ENCODE measurements at regions not wholly inside any gene's neighbourhood (a gene's known extent, or its start where the extent isn't known, plus 50 kb on each side); places are given as distances from the start of the nearest gene placed in this dataset.

- DNase-seq: no peak
Observed at GRCh38 chr16:79808731-79809130, 208.2 kb upstream of the MAF start.

- DNase-seq: no peak
Observed at GRCh38 chr16:79806757-79807156, 206.2 kb upstream of the MAF start.

GRCh38 chr16:79805621-79806020 is 205.1 kb upstream of the MAF start:
- DNase-seq: no peak

GRCh38 chr16:79801646-79802045 is 201.1 kb upstream of the MAF start:
- DNase-seq: no peak

GRCh38 chr16:79800016-79800608 is 199.6 kb upstream of the MAF start:
- DNase-seq: no peak

GRCh38 chr16:79798416-79799053 is 198.0 kb upstream of the MAF start:
- no peak for DNase-seq

GRCh38 chr16:79797486-79797885 is 196.9 kb upstream of the MAF start:
- no peak for DNase-seq

- DNase-seq: no peak
Observed at GRCh38 chr16:79795556-79795955, 195.0 kb upstream of the MAF start.

GRCh38 chr16:79794941-79795340 is 194.4 kb upstream of the MAF start:
- no peak for DNase-seq

GRCh38 chr16:79792664-79793351 is 192.3 kb upstream of the MAF start:
- no peak for DNase-seq

- no peak for DNase-seq
Observed at GRCh38 chr16:79792076-79792475, 191.5 kb upstream of the MAF start.

- no peak for DNase-seq
Observed at GRCh38 chr16:79790854-79791253, 190.3 kb upstream of the MAF start.

GRCh38 chr16:79788949-79789348 is 188.4 kb upstream of the MAF start:
- DNase-seq: no peak

GRCh38 chr16:79786389-79786788 is 185.9 kb upstream of the MAF start:
- DNase-seq: no peak

- DNase-seq: no peak
Observed at GRCh38 chr16:79784007-79784406, 183.5 kb upstream of the MAF start.

- no peak for DNase-seq
Observed at GRCh38 chr16:79777679-79778078, 177.1 kb upstream of the MAF start.

- no peak for DNase-seq
Observed at GRCh38 chr16:79776243-79776847, 175.8 kb upstream of the MAF start.

- DNase-seq: no peak
Observed at GRCh38 chr16:79772784-79773183, 172.2 kb upstream of the MAF start.

GRCh38 chr16:79772048-79772447 is 171.5 kb upstream of the MAF start:
- DNase-seq: no peak

GRCh38 chr16:79770244-79771064 is 169.9 kb upstream of the MAF start:
- DNase-seq: peak; percentile 36

- no peak for DNase-seq
Observed at GRCh38 chr16:79769928-79770243, 169.3 kb upstream of the MAF start.

GRCh38 chr16:79769270-79769927 is 168.9 kb upstream of the MAF start:
- no peak for DNase-seq

All from effector CD4-positive, alpha-beta T cell (primary cell).